ENCODE measurements at regions not wholly inside any gene's neighbourhood (a gene's known extent, or its start where the extent isn't known, plus 50 kb on each side); places are given as distances from the start of the nearest gene placed in this dataset.

DNA sequence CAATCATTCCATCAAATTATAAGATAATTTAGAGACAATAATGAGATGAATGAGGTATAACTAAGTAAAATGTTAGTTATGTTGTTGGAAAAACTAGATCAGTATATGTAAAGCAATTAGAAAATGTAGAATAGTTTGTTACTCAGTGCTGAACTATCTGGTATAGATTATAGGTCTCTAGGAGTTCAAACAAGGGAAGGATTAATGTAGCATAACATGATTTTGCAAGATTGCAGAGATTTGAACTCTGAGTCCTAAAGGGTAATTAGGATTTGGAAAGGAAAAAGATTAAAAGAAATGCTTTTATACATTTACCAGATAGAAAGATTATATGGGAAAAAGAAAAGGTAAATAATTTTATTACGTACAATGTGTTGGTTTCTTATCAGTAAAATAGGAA is 246.3 kb downstream of the KCNC2 start:
- no peak for TF ChIP-seq JUNB (IDR thresholded peaks at IDR 0.05)
- TF ChIP-seq, protein P1, sequence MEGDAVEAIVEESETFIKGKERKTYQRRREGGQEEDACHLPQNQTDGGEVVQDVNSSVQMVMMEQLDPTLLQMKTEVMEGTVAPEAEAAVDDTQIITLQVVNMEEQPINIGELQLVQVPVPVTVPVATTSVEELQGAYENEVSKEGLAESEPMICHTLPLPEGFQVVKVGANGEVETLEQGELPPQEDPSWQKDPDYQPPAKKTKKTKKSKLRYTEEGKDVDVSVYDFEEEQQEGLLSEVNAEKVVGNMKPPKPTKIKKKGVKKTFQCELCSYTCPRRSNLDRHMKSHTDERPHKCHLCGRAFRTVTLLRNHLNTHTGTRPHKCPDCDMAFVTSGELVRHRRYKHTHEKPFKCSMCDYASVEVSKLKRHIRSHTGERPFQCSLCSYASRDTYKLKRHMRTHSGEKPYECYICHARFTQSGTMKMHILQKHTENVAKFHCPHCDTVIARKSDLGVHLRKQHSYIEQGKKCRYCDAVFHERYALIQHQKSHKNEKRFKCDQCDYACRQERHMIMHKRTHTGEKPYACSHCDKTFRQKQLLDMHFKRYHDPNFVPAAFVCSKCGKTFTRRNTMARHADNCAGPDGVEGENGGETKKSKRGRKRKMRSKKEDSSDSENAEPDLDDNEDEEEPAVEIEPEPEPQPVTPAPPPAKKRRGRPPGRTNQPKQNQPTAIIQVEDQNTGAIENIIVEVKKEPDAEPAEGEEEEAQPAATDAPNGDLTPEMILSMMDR (IDR thresholded peaks at IDR 0.05 in 2 of 3, conservative IDR thresholded peaks at IDR 0.05 in 1 of 3; ENCODE audit: control insufficient read depth in 2 of 3, extremely low read depth in 1 of 3, insufficient read depth in 1 of 3, low read depth in 3 of 3, low read length in 3 of 3): no peak
- TF ChIP-seq TAF1 (IDR thresholded peaks at IDR 0.05; ENCODE audit: borderline replicate concordance, low read depth, low read length): no peak
